ENCODE measurements at regions not wholly inside any gene's neighbourhood (a gene's known extent, or its start where the extent isn't known, plus 50 kb on each side); places are given as distances from the start of the nearest gene placed in this dataset.

- no peak overlapping the region for H3K27ac Mint-ChIP-seq (ENCODE audit: unreplicated experiment)
- H3K4me1 Mint-ChIP-seq (ENCODE audit: low read depth, unreplicated experiment), result no peaks in the 10 kb centered on the region
- Histone ChIP-seq H3K79me2 (ENCODE audit: insufficient read depth, low read length) (no peaks in the 10 kb centered on the region), H3K4me2 (ENCODE audit: low read length) (no peak overlapping the region), H4K20me1 (ENCODE audit: insufficient read depth, low read length) (no peaks in the 10 kb centered on the region), H3K27ac (ENCODE audit: low read depth, low read length) (no peak overlapping the region), H3K9ac (ENCODE audit: low read length) (no peak overlapping the region), H3K27me3 (ENCODE audit: insufficient read depth, low read length) (no peaks in the 10 kb centered on the region), H3K4me1 (ENCODE audit: insufficient read depth, low read length) (no peaks in the 10 kb centered on the region), H3K9me3 (ENCODE audit: insufficient read depth, low read depth, low read length) (no peaks in the 10 kb centered on the region), H3K4me3 (ENCODE audit: insufficient read depth, low read depth, low read length) (no peak overlapping the region), H2AFZ (ENCODE audit: low read depth, low read length) (no peak overlapping the region), H3K36me3 (ENCODE audit: insufficient read depth, low read length) (no peaks in the 10 kb centered on the region)
- H3K27me3 Mint-ChIP-seq (ENCODE audit: low read depth, unreplicated experiment), result peaks cover 35% of the 10 kb centered on the region
- H3K36me3 Mint-ChIP-seq (ENCODE audit: low read depth, unreplicated experiment), result no peaks in the 10 kb centered on the region
- no peak overlapping the region for H3K4me3 Mint-ChIP-seq (ENCODE audit: unreplicated experiment)
- peaks cover 4% of the 10 kb centered on the region for H3K9me3 Mint-ChIP-seq (ENCODE audit: unreplicated experiment)
- no peak for TF ChIP-seq CTCF (IDR thresholded peaks at IDR 0.05; ENCODE audit: insufficient read depth, low read depth, low read length)
- TF ChIP-seq EZH2 (IDR thresholded peaks at IDR 0.05; ENCODE audit: insufficient read depth, low read length), result no peak
- no peak for DNase-seq (ENCODE audit: low read depth)
- FAIRE-seq, result no peak
Observed at GRCh38 chr1:157418659-157419058, 133.7 kb downstream of the FCRL5 start.

GRCh38 chr1:157418231-157418630 lies 134.1 kb downstream of the FCRL5 start:
- H3K4me3 ChIP-seq (ENCODE audit: insufficient read depth, low read depth, low read length), result no peak overlapping the region

More at GRCh38 chr1:157418231-157418630, 134.1 kb downstream of the FCRL5 start:
- Mint-ChIP-seq H3K36me3 (ENCODE audit: low read depth, unreplicated experiment) (no peaks in the 10 kb centered on the region), H3K27ac (ENCODE audit: unreplicated experiment) (no peak overlapping the region), H3K4me3 (ENCODE audit: unreplicated experiment) (no peak overlapping the region), H3K9me3 (ENCODE audit: unreplicated experiment) (peaks cover 4% of the 10 kb centered on the region), H3K4me1 (ENCODE audit: low read depth, unreplicated experiment) (no peaks in the 10 kb centered on the region), H3K27me3 (ENCODE audit: low read depth, unreplicated experiment) (peaks cover 38% of the 10 kb centered on the region)
- Histone ChIP-seq H3K4me2 (ENCODE audit: low read length) (no peak overlapping the region), H3K36me3 (ENCODE audit: insufficient read depth, low read length) (no peaks in the 10 kb centered on the region), H3K79me2 (ENCODE audit: insufficient read depth, low read length) (no peaks in the 10 kb centered on the region), H3K9ac (ENCODE audit: low read length) (no peak overlapping the region), H3K9me3 (ENCODE audit: insufficient read depth, low read depth, low read length) (no peaks in the 10 kb centered on the region), H2AFZ (ENCODE audit: low read depth, low read length) (no peak overlapping the region), H3K4me1 (ENCODE audit: insufficient read depth, low read length) (no peaks in the 10 kb centered on the region), H3K27me3 (ENCODE audit: insufficient read depth, low read length) (no peaks in the 10 kb centered on the region), H3K27ac (ENCODE audit: low read depth, low read length) (no peak overlapping the region), H4K20me1 (ENCODE audit: insufficient read depth, low read length) (no peaks in the 10 kb centered on the region)
- DNase-seq (ENCODE audit: low read depth) (no peak), FAIRE-seq (no peak)
- TF ChIP-seq CTCF (IDR thresholded peaks at IDR 0.05; ENCODE audit: insufficient read depth, low read depth, low read length) (no peak), EZH2 (IDR thresholded peaks at IDR 0.05; ENCODE audit: insufficient read depth, low read length) (no peak)
